AG09309 (cell line): ENCODE measurements at regions not wholly inside any gene's neighbourhood (a gene's known extent, or its start where the extent isn't known, plus 50 kb on each side); places are given as distances from the start of the nearest gene placed in this dataset.

Experiments
- DNase-seq: peaks from one replicate; pipeline ENCODE4 v3.0.0-alpha.2; 2010; ENCODE audit warnings: low read depth
- H3K4me3 ChIP-seq: 2 replicates; pipeline ENCODE4 v1.5.1; 2011; ENCODE audit warnings: mild to moderate bottlenecking, low read depth, low read length, moderate library complexity; ENCODE audit not compliant: control insufficient read depth
- TF ChIP-seq, protein P1 (sequence below): IDR thresholded peaks from 2 replicates; pipeline ENCODE4 v1.5.1; 2011; ENCODE audit warnings: mild to moderate bottlenecking, low read depth, low read length, inconsistent platforms; ENCODE audit not compliant: insufficient read depth, control insufficient read depth; ENCODE audit errors: missing control alignments

DNA sequence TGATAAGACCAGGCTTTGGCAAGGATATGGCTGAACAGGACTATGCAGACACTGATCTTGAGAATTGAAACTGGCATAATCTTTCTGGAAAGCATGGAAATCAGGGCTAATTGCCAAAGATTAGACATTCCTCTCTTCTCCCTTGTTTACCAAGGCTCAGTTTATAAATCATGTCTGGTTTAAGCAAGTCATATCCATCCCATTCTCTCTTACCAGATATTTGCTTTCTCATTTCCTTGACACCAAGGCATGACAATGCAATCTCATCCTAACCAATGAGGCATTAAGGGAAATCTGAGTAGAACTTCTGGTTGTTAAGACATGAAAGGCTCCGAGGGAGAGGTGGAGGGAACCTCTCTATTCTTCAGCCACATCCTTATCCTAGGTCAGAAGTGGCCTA lies 110.3 kb upstream of the CEP85L start:
- TF ChIP-seq, protein P1, sequence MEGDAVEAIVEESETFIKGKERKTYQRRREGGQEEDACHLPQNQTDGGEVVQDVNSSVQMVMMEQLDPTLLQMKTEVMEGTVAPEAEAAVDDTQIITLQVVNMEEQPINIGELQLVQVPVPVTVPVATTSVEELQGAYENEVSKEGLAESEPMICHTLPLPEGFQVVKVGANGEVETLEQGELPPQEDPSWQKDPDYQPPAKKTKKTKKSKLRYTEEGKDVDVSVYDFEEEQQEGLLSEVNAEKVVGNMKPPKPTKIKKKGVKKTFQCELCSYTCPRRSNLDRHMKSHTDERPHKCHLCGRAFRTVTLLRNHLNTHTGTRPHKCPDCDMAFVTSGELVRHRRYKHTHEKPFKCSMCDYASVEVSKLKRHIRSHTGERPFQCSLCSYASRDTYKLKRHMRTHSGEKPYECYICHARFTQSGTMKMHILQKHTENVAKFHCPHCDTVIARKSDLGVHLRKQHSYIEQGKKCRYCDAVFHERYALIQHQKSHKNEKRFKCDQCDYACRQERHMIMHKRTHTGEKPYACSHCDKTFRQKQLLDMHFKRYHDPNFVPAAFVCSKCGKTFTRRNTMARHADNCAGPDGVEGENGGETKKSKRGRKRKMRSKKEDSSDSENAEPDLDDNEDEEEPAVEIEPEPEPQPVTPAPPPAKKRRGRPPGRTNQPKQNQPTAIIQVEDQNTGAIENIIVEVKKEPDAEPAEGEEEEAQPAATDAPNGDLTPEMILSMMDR, result no peak
- no peak overlapping the region for H3K4me3 ChIP-seq
- no peak for DNase-seq

DNA sequence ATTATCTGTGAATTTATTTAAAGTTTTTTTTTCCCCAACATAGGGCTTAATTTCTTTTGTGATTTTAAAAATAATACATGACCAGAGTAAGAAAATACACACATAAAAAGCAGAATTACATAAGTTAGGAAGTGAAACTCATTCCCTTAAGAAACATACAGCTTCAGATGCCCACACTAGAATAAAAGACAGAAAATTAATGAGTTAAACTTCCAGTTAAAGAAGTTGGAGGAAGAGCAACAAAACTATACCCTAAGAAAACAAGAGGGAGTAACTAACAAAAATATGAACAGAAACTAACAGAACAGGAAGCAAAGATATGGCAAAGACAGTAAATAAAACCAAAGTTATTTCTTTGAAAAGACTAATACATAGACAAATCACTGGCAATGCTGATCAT lies 107.6 kb upstream of the CEP85L start:
- TF ChIP-seq, protein P1, result no peak
- DNase-seq, result no peak
- no peak overlapping the region for H3K4me3 ChIP-seq

DNA sequence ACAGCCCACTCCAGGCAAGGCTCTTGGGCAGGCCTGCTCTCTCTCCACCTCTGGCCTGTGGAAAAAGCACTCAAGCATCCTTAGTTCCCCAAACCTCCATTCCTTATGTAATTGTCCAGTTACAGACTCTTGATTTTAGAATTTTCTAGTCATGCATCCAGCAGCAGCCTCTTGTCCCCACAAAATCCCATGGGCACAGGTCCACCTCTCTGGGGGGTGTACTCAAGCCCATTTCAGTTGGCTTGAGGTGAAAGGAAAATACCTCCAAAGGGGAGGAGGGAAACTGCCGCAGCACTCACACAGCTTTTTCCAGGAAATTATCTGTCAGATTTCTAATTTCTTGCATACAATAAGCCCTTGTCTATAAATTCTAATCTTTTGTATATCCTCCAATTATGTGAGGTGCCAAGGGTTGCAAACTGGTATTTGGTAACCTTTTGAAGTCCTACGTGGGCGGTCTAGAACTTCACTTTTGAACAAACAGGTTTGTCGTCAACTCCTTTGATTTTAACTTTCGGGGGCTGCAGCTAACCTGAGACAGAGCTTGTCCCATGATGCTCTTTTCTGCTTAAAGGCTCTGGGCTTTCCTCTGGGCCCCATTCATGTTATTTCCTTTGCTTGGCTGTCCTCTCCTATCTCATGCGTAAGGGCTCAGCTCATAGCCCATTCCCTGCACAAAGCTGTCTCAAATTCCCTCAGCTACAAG lies 104.7 kb upstream of the CEP85L start:
- no peak for DNase-seq
- TF ChIP-seq, protein P1, result no peak
- H3K4me3 ChIP-seq, result no peak overlapping the region

DNA sequence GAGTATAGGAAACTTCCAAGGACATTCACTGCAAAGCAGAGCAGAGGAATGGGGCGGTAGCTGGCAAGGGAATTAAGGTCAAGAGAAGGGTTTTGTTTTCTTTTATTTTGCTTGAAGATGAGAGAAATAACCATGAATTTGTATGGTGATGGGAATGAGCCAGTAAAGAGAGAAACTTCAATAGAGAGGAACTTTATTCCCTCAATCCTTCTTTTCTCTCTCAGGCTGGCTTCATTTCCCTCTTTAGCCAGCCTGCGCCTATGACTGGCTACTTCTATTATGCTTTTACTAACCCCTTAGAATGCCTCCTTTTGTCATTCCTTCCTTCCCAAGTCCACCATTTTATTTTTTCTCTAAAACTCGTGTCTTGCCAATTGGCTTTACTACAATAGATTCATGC lies 101.4 kb upstream of the CEP85L start:
- no peak for DNase-seq
- TF ChIP-seq, protein P1, result no peak
- no peak overlapping the region for H3K4me3 ChIP-seq

DNA sequence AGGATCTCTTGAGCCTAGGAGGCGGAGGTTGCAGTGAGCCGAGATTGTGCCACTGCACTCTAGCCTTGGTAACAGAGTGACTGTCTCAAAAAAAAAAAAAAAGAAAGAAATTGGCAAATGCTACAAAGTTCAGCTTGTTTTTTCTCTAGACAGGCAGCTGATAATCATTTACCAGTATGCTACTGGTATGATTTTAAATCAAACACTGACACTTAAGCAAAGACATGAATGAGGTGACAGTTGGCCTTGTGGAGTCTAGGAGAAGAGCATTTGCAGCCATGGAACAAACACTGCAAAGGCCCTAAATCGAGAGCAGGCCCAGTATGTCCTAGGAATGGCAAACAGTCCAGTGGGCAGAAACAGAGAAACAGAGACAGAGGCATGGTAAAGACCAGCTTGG lies 99.7 kb upstream of the CEP85L start:
- no peak for DNase-seq
- H3K4me3 ChIP-seq, result no peak overlapping the region
- TF ChIP-seq, protein P1, result no peak

DNA sequence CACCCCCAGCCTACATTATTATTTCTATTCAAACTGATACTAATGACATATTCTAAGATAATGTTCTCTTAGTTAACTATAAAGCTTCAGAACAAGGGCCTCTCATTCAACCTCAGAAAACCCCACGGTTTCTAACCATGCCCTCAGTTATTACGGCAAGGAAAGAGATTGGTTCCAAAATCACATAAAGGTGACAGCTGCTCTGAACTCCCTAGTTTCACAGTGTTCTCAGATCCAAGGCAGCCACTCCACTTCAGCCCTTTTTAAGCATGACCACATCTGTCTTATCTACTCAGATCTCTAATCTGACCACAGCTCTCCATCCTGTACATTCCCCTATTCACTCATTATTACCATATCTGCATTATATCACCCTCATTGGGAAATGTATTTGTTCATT lies 98.8 kb upstream of the CEP85L start:
- no peak overlapping the region for H3K4me3 ChIP-seq
- DNase-seq, result no peak
- TF ChIP-seq, protein P1, result no peak
